Stimulated activated CD4-positive, alpha-beta T cell treated with anti-CD3 and anti-CD28 coated beads, TNF-alpha, amount 100 ng/mL, for 24 hours (primary cell): ENCODE measurements at regions not wholly inside any gene's neighbourhood (a gene's known extent, or its start where the extent isn't known, plus 50 kb on each side); places are given as distances from the start of the nearest gene placed in this dataset.

Experiments used
- DNase-seq, 3 experiments: peaks; one replicate each; pipeline ENCODE4 v3.0.0-alpha.2; 2020; ENCODE audit warnings: low read depth in 3 of 3

- DNase-seq = no peak
Observed at GRCh38 chr11:127143251-127143650, 142.7 kb upstream of the KIRREL3 start.

DNA sequence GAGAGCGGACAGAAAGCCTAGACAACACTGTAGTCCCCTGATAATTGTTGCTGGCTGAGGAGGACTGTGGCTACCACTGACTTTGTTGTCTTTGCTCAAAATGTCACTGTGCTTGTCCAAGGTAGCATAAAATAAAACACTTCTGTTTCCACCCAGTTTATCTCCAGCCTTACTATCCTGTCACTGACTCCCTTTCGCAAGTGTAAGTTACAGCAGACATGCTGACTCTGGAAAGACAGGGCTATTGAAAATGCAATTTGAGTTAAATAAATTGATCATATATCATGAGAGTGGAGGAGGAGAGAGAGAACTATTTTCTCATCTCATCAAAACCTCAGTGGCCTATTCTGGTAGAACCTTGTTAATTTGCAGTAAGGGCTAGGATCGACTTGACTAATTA is 138.0 kb upstream of the KIRREL3 start:
- no peak for DNase-seq

- DNase-seq = no peak
Observed at GRCh38 chr11:127137771-127138280, 137.3 kb upstream of the KIRREL3 start.

DNA sequence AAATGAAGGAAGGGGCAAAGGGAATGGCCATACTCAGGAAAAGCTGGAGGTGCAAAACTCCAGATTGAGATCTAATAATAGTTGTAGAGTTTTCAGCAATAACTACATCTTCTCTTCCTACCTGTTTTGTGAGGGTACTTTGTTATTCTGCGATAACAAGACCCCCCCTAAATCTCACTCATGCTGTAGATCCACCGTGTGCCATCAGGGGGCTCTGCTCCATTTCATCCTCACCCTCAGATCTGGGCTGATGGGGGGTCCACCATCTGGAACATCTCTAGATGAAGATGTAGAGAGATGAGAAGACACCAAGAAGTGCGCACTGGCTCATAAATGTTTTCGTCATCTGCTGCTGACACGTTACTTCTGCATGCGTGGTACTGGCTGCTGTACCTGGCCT is 135.9 kb upstream of the KIRREL3 start:
- no peak for DNase-seq

- no peak for DNase-seq
Observed at GRCh38 chr11:127135256-127135655, 134.7 kb upstream of the KIRREL3 start.

- no peak for DNase-seq
Observed at GRCh38 chr11:127133061-127133460, 132.5 kb upstream of the KIRREL3 start.

DNA sequence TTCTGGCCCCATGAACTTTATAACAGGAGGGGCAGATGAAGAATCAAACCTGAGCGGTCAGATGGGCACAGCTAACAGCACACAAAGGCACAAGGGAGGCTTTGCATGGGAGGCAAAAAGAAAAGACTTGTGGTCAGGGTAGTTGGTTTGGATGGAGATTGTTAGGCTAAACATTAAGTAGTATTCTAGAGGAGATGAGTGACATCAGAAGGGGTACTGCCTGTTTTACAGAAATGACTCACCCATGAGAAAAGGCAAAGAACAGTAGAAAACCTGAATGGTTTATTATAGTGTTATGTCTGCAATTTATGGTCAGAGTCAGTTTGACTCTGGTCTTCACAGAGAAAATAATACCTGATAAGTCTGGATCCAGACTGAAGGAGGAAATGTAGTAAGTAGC is 129.8 kb upstream of the KIRREL3 start:
- DNase-seq = no peak

- no peak for DNase-seq
Observed at GRCh38 chr11:127126986-127127385, 126.4 kb upstream of the KIRREL3 start.

- DNase-seq = no peak
Observed at GRCh38 chr11:127119356-127119755, 118.8 kb upstream of the KIRREL3 start.

DNA sequence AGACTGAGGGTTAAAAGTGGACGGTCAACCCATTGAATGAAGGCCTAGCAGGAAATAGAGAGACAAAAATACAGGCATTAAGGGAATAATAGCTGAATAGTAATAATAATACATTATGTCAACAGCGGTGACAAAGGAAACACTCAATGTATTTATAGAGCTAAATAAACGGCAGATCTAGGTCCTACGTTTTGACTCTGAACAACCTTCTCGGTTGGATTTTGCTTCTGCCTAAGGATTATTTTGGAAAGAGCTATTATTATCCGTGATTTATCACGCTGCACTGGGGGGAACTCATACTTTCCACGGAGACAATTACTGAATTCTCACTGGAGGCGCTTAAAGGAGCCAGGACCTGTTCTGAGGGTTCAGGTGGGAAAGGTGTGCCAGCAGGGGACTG is 118.2 kb upstream of the KIRREL3 start:
- DNase-seq = no peak

GRCh38 chr11:127117231-127117739 is 116.7 kb upstream of the KIRREL3 start:
- DNase-seq = no peak

DNA sequence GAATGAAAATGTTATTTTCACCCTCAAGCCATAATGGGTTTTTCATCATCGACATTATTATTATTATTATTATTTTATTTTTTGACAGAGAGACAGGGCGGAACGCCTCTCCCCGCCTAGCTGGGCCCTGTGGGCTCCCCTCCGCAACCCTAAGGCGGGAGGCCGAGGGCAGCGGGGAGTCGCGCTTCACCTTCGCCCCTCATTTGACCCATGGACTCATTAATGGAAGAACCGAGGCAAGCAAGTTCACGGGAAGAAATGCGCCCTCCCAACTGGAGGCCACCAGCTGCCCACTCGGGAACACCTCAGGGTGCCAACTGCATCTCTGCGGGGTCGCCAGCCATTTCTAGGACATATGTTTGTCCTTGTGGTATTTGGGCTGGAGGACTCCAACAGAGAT is 115.3 kb upstream of the KIRREL3 start:
- DNase-seq = no peak

GRCh38 chr11:127114035-127114434 is 113.5 kb upstream of the KIRREL3 start:
- no peak for DNase-seq

DNA sequence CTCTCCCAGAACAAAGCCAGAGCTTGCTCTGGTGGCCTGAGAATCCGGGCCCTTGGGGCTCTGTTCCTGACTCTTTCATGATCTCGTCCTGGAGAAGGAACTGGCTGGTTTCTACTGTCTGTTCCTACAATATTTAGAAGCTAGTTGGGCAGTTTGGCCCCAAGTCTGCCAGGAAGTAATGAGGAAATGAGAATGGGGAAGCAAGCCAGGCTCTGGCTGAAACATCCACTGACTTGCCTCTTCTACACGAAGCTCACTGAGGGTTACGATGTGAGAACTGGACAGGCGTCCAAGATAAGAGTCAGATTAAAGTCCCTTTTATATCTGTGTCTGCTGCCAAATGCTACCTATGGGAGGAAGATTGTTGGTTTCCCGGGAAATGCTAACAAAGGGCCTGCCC is 110.0 kb upstream of the KIRREL3 start:
- no peak for DNase-seq

DNA sequence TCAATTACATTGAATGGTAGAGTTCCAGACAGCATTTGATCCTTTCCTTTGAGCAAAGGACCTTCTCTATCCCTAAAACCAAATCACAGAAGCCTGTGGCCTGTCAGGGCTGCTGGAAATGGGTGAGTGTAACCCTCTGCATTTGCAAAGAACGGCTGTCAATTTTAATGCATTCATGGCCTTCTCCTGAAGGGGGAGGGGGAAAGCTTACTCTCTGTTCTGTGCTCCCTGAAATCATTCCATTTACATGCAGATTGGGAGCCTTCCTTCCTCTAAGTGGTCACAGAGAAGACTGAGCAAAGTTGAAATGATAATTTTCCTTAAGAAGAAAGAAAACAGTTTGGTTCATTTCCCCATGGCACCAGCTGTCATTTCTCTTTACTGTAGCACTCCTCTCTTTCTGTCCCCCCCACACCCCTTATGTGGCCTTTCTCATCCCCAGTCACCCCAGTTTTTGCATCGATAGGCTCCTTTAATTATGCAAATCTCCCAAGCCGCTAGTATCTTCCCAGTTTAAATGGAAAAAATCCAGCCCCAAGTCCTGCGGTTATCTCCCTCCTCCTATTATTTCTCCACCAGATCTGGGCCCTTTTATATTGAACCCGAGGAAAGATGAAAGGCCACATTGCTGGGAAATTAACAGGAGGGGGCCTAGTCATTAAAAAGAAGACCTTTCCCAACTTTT is 109.4 kb upstream of the KIRREL3 start:
- DNase-seq = no peak

GRCh38 chr11:127108838-127109237 is 108.3 kb upstream of the KIRREL3 start:
- DNase-seq = no peak

GRCh38 chr11:127106938-127107337 is 106.4 kb upstream of the KIRREL3 start:
- no peak for DNase-seq

- no peak for DNase-seq
Observed at GRCh38 chr11:127105593-127106541, 105.3 kb upstream of the KIRREL3 start.

DNA sequence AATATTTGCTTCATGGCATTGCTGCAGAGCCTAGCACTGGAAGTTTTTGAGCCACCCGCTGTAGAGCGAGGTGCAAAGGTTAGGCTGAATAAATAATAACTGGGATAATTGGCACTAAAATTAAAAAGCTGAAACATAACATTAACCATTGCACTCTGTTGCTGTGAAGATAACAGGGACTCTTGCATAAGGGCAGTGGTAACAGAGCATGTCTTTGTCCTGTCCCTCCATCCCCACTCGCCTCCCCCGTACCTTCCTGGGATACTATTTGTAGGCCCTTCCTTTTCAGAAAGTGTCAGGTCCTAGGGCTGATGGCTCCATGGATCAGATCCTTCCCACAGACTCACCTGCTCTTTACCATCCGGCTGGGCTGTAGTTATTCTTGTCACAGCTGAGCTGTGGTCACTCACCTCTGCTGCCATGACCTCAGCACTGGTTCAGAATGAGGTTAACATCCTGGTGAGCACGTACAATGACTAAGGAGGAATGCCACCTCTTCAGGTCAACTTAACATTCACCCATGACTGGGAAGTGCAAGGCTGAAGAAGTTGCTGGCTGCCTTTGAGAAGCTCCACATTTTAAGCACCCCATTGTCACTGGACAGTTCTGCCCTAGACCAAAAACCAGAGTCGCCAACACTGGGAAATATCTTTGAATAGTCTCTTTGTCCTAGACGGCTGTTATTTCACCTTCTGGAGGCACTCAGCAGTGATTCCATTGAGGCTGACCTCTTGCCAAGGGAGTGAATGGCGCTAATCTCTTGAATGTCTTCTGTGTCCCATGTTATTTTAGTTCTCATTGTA is 103.2 kb upstream of the KIRREL3 start:
- DNase-seq = no peak

GRCh38 chr11:127098684-127099083 is 98.1 kb upstream of the KIRREL3 start:
- DNase-seq = no peak

DNA sequence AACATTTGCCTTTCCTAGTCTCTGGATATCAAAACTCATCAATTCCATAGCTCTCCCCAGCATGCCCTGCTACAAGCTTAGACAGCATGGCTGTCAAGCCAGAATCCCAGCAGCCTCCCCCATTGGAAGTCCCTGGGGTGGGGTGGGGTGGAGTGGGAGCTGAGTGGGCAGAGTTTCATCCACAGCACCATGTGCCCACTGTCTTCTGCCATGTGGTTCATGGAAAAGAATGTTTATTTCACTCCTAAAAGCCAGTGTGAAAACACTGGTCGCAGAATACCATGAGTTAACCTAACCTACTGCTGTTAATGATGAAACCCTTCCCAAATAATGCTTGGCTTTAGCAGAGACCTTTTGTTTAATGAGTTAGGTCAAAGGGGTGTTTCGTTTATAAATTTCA is 80.2 kb upstream of the KIRREL3 start:
- DNase-seq = no peak

DNA sequence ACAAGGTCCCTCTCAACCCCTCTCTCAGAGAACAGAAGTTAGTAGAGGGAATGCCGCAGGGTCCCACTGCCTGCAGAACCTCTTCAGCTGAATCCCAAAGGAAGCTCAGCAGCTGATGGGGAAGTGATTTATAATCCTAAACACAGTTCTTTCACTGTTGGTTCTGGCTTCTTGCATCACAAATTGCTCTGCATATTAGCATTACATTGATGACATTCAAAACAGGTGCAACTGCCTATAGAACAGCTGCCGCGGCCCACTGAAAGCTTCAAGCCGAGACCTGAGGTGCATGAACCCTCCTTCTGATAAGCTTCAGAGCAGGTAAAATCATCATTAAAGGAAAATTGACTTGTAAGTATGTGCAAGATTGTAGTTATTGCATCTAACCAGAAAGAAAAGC is 75.2 kb upstream of the KIRREL3 start:
- DNase-seq = no peak
